GM19324 (cell line): ENCODE measurements at regions not wholly inside any gene's neighbourhood (a gene's known extent, or its start where the extent isn't known, plus 50 kb on each side); places are given as distances from the start of the nearest gene placed in this dataset.
"Not testable (repeated sequence)": the region's sequence is repeated elsewhere in the genome, so short reads cannot be mapped to it uniquely, and the experiment has no call there.

Experiments
- ATAC-seq: cut with Tn5 transposase; IDR thresholded peaks from one replicate; pipeline ENCODE4 v1.9.1; 2021; ENCODE audit warnings: mild to moderate bottlenecking, moderate library complexity; ENCODE audit not compliant: unreplicated experiment, low FRiP score

DNA sequence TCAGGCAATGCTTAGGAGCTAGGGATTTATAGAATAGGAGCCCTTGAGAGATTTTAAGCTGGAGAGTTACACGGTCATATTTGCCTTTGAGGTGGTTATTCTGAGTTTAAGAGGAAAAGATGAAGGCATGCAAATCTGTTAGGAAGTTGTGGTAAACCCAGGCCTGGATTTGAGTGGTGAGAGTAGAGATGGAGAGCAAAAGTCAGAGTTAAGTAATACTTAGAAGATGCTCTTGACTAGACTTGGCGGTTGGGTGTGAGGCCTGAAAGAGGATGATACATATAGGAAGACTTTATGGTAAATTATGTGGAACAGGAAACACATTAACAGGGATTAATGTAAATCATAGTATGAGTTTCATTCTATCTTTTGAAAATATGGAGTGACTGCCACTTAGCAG, 136.0 kb upstream of the ARX start:
- no peak for ATAC-seq

DNA sequence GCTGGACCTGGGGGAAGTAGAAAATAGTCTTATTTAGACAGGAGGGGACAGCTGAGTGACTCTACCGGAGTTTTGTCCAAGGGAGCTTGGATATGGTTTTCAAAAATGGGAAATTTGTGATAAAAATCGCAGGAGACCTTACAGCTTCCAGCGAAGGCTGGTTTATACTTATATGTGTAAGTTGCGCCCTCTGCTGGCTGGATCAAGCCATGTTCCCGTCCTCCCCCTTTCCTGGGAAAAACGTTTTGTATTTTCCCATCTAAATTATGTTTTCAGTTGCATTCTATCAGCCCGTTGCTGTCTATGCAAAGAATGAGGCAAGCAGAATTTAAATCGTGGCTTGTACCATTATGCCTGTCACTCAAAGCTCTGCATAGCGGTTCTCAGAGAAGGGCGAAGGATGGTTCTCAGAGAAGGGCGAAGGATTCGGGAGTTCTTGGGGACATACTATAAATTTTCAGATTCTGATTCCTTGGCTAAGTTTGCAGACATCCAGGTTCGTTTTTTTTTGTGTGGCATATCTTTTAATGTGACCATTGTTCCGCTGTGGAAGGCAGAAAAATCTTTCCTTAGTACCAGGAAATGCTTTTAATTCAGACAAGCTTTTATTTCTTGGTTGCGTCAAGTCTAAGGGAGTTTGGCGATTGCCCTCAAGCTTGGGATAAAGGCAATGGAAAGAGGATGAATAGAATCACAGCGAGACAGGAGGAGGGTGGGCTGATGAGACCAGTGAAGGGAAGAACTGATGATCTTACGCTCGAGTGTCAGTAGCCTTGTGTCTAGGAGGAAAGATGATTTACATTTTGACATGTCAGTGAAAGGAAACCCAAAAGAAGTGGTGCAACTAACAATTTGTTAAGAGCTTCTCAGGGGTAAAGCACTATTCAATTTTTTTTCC, 128.5 kb upstream of the ARX start:
- no peak for ATAC-seq

DNA sequence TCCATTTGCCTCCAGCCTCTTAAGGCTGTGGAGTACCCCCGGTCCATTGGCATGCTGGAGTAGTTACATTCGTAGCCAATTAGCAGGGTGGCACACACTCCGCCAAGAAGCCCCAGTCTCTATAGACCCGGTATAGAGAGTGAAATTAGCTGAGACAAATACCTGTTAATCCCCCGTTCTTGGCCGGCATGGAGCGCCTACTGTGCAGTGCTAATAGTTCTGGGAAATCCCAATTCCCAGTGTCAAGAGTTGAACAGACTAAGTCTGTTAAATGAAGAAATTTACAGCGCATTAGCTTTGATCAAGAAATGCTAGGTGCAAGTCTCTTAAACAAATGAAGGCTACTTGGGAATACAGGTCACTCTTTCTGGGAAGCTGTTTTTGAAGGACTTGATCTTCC, 127.8 kb upstream of the ARX start:
- ATAC-seq, result no peak

DNA sequence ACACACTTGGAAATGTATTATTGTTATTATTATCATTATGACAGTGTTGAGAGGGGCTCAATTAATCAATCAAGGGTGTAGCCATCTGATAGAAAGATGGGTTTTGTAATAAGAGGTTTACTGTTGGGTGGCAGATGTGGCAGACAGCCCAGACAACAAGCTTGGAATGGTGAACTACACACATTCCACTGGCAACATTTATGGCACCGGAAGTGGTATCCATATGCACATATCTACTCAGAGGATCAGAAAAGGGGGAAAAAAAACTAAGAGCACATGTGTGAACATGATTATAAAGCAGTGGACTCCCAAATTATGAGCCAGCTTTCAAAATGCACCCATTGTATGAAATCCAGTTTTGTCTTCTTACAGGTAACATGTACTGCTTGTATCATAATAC, 125.9 kb upstream of the ARX start:
- no peak for ATAC-seq

DNA sequence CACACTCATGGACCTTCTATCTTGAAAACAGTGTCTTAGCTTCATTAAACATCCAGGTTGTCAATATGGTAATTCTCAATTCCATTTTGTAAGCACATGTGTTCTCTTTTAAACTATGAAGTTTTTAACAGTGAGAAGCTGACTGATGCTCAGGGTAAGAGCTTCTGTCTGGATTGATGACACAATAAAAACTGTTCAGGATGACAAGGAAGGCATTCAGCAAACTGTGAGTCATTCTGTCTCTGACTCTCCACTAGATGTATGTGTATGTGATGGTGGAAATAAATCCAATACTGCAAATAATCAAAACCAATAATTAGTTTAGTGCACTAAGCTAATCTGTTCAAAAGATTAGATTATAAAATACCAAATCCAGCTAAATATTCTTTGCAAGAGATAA, 115.3 kb upstream of the ARX start:
- no peak for ATAC-seq

DNA sequence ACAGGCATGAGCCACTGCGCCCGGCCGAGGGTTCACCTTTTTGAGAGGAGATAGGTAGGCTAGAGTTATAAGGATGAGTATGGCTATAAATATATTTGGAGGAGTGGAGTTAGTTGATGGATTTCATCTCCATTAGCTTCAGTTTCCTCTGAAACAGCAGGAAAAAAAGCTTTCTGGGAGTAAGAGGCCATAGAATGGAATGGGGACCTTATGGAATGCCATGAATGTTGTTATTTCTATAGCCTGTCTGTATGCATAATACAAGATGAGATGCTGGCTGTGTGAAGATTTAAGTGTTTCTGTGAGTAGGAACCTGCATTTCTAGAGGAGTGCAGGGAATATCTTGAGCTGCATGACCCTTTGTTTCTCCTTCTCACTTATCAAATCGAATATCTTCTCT, 114.9 kb upstream of the ARX start:
- no peak for ATAC-seq

DNA sequence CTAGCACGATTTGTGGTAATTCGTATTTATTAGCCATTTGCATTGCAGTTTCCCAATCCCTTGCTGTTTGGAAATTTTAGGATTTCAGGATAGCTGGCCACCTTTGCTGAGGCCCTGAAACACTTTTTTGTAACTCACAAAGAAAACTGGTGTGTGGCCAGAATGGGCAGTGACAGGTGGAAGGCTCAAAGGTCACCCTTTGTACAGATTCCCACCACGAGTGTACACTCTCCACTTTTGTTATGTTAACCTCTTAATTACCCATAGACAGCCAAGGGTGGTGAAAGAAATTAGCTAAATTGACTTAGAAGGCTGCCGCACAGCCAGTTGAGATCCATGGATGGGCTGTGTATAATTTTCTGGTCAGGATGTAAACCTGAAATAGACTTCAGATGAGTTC, 109.7 kb upstream of the ARX start:
- ATAC-seq, result no peak

DNA sequence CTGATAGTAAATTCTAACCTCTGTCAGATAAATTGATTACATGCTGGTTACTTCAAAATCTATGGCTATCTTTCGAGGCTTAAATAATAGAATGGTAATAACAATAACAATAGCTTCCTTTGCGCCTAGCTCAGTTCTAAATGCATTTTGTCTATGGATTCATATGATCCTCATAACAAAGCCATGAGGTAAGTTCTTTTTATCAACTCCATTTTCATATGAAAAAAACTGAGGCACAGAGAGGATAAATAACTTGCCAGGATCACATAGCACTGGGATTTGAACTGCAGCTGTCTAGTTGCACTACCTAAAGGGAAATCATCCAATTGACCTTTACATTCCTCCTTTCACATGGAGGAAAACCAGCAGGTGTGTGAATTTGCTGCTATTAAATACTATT, 108.6 kb upstream of the ARX start:
- no peak for ATAC-seq

DNA sequence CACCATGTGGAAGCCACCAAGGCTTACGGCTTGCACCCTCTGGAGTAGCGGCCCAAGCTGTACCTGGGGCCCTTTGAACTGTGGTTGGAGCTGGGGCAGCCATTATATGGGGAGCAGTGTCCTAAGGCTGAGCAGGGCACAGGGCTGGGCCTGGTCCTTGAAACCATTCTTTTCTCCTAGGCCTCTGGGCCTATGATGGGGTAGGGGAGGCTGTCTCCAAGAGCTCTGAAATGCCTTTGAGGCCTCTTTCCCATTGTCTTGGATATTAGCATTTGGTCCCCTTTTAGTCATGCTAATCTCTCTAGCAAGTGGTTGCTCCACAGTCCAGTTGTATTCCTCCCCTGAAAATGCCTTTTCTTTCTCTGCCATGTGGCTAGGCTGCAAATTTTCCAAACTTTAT, 96.4 kb upstream of the ARX start:
- ATAC-seq, result no peak

DNA sequence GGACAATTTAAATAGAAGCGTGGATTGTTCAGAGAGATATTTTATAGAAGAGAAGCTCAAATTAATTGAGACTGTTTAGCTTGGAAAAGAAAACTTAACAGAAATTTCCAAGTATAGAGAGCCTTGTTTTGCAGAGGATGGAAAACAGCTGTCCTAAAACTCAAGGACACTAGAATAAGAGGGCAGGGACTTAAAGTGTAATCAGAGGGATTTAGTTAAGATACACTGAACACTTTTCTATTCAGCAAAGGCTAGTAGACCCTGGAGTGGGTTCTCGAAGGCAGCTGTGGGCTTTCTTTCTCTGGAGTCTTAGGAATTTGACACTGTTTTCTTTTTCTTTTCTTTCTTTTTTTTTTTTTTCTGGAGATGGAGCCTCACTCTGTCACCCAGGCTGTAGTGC, 92.7 kb upstream of the ARX start:
- no peak for ATAC-seq

DNA sequence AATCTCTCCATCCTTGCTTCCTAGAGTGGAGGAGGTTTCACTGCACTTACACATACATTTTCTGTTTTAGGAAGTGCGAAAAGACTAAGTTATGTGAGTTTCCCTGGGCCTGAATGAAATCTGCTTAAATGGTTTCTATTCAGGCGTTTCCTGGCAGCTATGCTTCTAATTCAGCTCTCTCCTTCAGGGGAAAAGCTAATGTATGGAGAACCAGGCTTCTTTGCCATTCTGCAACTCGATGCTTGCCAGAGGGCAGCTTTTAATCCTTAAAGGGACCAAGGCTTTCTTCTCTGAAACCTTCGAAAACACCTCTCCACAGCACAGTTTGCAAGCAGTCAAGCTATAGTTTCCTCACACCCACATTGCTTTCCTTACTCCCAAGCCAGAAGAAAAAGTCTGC, 89.5 kb upstream of the ARX start:
- ATAC-seq, result no peak

DNA sequence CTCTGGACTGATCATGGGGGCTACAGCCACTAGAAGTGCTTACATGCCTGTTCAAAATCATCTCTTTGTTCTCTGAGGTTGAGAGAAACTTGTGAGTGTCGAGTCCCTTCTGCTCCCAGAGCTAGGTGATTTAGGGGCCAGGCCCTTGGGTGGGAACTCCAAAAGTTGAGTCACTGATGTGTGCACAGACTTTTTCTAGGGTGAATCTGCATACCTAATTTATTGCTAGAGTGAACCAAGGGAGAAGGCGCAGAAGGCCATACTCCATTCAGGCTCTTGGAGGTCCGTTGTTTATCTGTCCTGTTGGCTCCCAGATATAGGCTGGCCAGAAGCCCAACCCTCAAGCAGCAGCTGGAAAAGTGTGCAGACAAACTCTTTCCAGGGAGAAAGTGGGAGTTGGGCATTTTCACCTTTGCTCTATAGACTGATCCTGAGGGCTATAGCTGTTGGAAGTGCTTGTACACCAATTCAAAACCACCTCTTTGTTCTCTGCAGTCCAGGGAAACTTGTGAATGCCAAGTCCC, 80.8 kb upstream of the ARX start:
- no peak for ATAC-seq

DNA sequence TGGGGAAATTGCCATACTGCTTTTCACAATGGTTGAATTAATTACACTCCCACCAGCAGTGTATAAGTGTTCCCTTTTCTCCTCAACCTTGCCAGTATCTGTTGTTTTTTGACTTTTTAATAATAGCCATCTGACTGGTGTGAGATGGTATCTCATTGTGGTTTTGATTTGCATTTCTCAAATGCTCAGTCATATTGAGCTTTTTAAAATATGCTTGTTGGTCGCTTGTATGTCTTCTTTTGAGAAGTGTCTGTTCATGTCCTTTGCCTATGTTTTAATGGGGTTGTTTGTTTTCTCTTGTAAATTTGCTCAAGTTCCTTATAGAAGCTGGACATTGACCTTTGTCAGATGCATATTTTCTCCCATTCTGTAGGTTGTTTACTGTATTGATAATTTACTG, 75.4 kb upstream of the ARX start:
- ATAC-seq, result not testable (repeated sequence)

DNA sequence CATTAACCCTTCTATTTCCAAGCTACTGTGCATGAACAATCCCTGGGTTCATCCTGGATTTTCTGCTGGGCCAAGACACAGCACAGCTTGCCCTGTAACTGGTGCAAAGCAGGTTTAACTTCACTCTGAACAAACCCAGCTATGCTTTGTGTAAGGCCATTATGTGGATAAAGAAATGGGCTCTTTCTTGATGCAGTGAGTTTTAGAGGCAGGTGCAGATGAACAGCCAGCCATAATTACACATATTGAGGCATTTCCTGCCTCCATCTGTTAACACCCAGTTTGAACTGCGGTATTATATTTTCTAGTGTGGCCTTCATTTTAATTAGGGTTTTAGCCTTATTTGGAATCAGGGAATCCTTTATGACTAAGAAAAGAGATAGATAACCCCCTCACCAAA, 68.7 kb upstream of the ARX start:
- no peak for ATAC-seq

DNA sequence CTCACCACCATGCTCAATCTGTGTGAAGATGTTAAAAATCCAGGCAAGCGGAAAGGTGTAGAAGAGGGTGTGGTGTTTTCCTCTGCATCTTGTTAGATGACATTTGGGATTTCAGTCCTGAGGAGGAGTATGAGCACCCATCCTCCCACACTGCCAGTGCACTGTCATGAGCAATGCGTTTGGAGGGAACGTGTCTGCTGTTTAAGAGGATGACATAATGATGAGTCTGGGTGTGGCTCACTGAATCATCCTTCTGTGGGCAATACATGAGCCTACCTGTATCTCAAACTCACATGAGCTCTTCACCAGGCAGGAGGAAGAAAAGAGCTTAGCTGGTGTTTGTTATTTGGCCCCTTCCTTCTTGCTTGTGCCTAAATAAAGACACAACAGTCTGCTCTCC, 67.9 kb upstream of the ARX start:
- ATAC-seq, result no peak

DNA sequence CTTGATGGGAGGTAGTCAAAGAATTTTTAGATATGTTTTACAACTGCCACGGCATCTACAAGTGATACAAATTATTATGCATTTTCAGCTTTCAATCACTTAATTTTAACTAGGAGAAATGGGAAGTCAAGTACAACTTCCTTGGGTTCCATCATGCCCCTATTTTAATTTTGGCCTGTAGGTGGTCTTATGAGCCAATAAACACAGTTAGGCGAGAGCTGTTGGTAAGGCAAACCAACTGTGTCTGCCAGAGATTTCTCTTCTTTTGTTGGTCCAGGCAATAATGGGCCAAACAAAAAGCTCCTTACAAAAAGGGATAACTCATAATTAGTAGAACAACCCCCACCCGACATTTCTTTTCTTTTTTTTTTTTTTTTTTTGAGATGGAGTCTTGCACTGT, 63.3 kb upstream of the ARX start:
- no peak for ATAC-seq

DNA sequence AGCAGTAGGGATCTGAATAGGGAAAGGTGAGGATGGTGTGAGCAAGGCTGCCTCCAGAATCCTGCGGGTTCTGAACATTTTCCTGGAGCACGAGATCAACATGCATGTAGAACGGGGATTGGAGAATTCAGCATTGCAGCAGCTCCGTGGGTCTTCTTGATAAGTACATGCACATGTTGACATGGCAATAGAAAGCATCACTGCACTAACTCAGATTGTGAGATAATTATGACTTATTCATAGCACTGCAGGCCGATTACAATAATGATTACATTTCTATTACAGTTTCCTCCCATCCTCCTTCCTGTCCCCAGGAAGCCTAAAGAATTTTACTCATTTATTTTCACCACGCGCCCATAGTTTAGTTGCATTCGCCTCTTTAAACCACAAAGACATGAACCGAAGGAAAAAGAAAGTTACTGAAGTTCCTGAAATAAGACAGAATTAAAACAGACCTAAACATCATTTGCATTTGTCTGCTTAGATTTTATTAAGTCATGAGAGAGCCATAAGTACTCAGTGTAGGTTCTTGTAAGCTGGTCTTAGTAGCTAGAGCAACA, 61.3 kb upstream of the ARX start:
- no peak for ATAC-seq

DNA sequence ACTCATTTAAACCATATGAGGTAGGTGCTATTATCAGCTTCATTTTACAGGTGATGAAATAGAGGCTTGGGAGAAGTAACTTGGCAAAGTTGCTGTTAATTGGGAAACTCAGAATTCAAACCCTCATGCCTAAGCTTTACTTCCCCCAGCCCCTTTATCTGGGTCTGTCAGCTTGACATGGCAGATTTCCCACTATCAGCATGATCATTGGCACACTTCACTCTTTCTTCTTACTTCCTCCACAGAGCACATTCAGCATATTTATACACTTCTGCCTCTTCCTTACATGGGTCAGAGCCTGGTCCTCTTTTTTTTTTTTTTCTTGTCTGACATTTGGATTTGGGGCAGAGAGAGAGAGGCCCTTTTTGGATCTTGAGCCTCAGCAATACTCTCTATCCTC, 56.5 kb upstream of the ARX start:
- ATAC-seq, result no peak

DNA sequence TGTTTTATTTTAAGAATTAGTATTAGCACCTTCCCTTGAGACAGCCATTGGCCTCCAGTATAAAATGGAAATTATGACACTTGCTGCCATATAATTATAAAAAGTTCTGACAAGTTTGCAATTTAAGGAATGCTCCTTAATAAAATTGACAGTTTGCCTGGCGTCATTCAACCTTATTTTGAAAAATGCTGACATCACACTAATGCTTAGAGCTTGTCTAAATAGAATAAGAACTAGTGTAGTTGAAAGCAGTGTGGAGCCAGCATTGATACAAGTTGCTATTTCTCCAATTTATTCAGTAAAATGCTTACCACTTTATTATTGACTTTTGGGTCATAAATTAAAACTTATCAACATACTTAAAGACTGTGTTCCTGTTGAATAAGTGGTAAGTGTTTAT, 54.3 kb upstream of the ARX start:
- ATAC-seq, result no peak

DNA sequence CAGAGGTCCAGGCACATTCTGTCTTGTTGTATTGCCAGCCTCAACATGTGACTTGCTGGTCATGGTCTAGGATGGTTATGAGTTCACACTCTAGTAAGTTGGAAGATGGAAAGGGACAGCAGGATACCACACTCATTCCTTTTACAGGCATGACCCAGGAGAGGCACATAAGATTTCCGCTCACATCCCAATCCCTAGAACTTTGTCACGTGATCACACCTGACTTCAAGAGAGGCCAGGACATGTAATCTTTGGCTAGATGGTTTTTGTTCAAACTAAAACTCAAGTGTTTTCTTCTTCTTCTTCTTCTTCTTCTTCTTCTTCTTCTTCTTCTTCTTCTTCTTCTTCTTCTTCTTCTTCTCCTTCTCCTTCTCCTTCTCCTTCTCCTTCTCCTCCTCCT, 53.4 kb upstream of the ARX start:
- no peak for ATAC-seq

DNA sequence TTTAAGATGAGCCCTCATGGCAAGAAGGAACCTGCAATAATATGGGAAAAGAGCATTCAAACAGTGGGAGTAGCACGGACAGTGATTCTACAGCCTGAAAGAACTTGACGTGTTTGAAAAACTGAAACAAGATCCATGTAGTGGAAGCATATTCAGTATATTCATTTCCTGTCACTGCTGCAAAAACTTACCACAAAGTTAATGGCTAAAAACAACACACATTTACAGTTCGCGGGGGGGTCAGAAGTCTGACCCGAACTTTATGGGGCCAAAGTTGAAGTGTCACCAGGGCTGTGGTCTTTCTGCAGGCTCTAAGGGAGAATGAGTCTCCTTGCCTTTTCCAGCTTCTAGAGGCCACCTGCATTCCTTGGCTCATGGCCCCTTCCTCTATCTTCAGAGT, 52.6 kb upstream of the ARX start:
- ATAC-seq, result no peak
